Chondrocyte (in vitro differentiated cells): ENCODE measurements at regions not wholly inside any gene's neighbourhood (a gene's known extent, or its start where the extent isn't known, plus 50 kb on each side); places are given as distances from the start of the nearest gene placed in this dataset.

Source experiments
- DNase-seq: peaks from one replicate; pipeline ENCODE4 v3.0.0; 2021; ENCODE audit warnings: mixed read lengths, low spot score
- H3K27ac Mint-ChIP-seq: one replicate; pipeline ENCODE4 v1.8.0; 2021; ENCODE audit warnings: mild to moderate bottlenecking, moderate library complexity, mixed read lengths; ENCODE audit not compliant: unreplicated experiment
- H3K27me3 Mint-ChIP-seq: 2 replicates; pipeline ENCODE4 v1.8.0; 2021; ENCODE audit warnings: low read depth, mixed read lengths
- H3K36me3 Mint-ChIP-seq: 2 replicates; pipeline ENCODE4 v1.8.0; 2021; ENCODE audit warnings: low read depth, mixed read lengths
- H3K4me1 Mint-ChIP-seq: 2 replicates; pipeline ENCODE4 v1.8.0; 2021; ENCODE audit warnings: low read depth, mild to moderate bottlenecking, mixed read lengths
- H3K4me3 Mint-ChIP-seq: one replicate; pipeline ENCODE4 v1.8.0; 2021; ENCODE audit warnings: mild to moderate bottlenecking, moderate library complexity, mixed read lengths; ENCODE audit not compliant: unreplicated experiment
- H3K9me3 Mint-ChIP-seq: 2 replicates; pipeline ENCODE4 v1.8.0; 2021; ENCODE audit warnings: low read depth, mixed read lengths
- TF ChIP-seq, protein P1 (sequence below): fragments of 200-600 bp; sonication (generic); IDR thresholded peaks from 2 replicates; pipeline ENCODE4 v1.5.0; 2021; ENCODE audit warnings: antibody characterized with exemption, mild to moderate bottlenecking, moderate library complexity

DNA sequence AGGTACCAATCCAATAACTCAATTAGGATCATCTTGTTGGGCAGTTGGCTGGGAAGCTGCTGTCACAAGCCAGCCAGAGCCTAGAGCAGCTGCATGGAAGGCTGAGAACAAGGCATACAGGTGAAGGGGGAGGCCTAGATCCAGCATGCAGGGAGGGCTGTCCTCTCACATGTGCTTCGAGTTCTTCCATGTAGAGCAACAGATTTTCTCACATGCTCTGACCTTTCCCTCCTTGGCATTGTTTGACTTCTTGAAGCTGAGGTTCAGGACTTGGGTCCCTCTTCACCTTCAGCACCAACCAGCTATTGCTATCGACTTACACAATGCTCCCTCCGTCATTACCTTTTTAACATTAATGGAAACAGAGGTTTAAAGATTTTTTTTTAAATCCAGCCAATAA, 257.7 kb downstream of the ATG4C start:
- Mint-ChIP-seq H3K36me3 (no peaks in the 10 kb centered on the region), H3K27ac (no peak overlapping the region), H3K4me3 (no peak overlapping the region), H3K4me1 (peaks cover 16% of the 10 kb centered on the region), H3K27me3 (peaks cover under 1% of the 10 kb centered on the region), H3K9me3 (no peaks in the 10 kb centered on the region)
- DNase-seq = no peak
- TF ChIP-seq, protein P1, sequence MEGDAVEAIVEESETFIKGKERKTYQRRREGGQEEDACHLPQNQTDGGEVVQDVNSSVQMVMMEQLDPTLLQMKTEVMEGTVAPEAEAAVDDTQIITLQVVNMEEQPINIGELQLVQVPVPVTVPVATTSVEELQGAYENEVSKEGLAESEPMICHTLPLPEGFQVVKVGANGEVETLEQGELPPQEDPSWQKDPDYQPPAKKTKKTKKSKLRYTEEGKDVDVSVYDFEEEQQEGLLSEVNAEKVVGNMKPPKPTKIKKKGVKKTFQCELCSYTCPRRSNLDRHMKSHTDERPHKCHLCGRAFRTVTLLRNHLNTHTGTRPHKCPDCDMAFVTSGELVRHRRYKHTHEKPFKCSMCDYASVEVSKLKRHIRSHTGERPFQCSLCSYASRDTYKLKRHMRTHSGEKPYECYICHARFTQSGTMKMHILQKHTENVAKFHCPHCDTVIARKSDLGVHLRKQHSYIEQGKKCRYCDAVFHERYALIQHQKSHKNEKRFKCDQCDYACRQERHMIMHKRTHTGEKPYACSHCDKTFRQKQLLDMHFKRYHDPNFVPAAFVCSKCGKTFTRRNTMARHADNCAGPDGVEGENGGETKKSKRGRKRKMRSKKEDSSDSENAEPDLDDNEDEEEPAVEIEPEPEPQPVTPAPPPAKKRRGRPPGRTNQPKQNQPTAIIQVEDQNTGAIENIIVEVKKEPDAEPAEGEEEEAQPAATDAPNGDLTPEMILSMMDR = no peak

DNA sequence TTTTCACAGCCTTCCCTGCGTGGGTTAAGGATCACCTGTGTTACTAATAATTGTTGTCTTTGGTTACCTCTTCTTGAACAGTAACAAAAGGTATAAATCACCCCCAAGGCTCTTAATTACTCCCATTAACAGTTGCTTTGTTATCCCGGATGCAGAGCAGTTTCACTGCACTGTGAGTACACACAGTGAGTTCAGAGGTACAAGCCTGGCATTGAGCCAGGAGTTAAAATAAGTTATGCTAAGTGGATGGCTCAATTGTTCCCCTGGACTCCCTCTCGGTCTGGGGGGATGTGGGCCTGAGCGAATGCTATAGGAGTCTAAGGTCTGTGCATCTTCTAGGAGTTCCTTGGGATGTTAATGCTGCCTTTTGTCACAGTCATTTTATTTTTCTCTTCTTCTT, 258.3 kb downstream of the ATG4C start:
- no peaks in the 10 kb centered on the region for H3K36me3 Mint-ChIP-seq
- H3K4me3 Mint-ChIP-seq = peak overlapping the region; percentile 10
- H3K4me1 Mint-ChIP-seq = peaks cover 19% of the 10 kb centered on the region
- TF ChIP-seq, protein P1 = no peak
- peaks cover 1% of the 10 kb centered on the region for H3K27me3 Mint-ChIP-seq
- H3K27ac Mint-ChIP-seq = peak overlapping the region; percentile 55
- no peaks in the 10 kb centered on the region for H3K9me3 Mint-ChIP-seq
- no peak for DNase-seq

DNA sequence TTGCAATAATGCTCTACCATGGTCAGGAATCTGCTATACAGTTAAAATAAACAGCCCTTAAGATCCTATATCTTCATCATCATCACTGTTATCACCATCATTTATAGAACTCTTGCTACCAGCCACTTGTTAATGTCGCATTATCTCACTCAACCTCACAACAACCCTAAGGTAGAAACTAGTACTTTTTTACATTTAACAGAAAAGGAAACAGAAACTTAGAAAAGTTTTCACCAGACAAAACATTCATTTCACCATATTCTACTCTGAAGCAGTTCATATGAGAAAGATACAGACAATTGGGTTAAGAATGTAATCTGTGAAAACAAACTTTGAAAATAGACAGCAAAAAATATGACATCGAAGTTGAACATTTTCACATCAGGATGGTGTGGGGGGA, 262.6 kb downstream of the ATG4C start:
- Mint-ChIP-seq H3K4me3 (no peak overlapping the region), H3K9me3 (no peaks in the 10 kb centered on the region), H3K27me3 (peaks cover 4% of the 10 kb centered on the region), H3K27ac (no peak overlapping the region), H3K36me3 (no peaks in the 10 kb centered on the region), H3K4me1 (peaks cover 21% of the 10 kb centered on the region)
- TF ChIP-seq, protein P1 = no peak
- no peak for DNase-seq

DNA sequence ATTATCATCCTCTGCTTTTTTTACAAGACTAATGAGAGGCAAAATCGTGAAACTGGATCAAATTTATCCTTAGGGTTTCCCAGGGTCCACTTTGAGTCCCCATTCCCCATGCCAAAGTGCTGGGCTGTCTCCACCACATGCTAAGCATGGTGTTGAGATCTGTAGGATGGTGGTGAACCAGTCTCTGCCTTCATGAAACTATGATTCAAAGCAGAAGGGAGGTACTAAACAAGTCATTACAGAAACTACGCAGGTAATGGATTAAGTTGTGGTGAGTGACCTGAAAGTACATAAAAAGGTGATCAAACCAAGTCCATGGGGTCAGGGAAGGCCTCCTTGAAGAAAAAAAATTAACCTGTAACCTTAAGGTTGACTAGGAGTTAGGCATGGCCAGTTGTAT, 265.2 kb downstream of the ATG4C start:
- Mint-ChIP-seq H3K27me3 (peaks cover 4% of the 10 kb centered on the region), H3K36me3 (no peaks in the 10 kb centered on the region), H3K9me3 (no peaks in the 10 kb centered on the region), H3K27ac (no peak overlapping the region), H3K4me3 (no peak overlapping the region), H3K4me1 (peaks cover 15% of the 10 kb centered on the region)
- DNase-seq = no peak
- TF ChIP-seq, protein P1 = no peak

DNA sequence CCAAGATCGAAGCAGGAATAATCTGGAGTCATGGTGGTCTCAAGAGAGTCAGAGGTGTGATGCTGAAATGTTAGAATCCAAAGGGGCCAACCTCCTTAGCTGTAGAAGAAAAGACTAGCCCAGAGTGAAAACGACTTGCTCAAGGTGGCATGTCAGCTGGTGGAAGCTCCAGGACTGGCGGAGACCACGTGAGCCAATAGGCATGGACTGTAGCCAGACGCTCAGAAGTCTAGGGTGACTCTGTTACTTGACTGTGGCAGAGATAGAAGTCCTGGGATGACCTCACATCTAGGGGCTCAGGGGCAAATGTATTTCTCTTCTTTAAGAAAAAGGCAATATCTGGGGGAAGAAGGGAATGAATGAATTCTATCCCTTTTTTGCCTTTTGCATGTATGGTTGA, 267.4 kb downstream of the ATG4C start:
- DNase-seq = no peak
- Mint-ChIP-seq H3K9me3 (no peaks in the 10 kb centered on the region), H3K27me3 (peaks cover 4% of the 10 kb centered on the region), H3K4me1 (peaks cover 14% of the 10 kb centered on the region), H3K27ac (no peak overlapping the region), H3K4me3 (no peak overlapping the region), H3K36me3 (no peaks in the 10 kb centered on the region)
- TF ChIP-seq, protein P1 = no peak
